ENCODE measurements at regions not wholly inside any gene's neighbourhood (a gene's known extent, or its start where the extent isn't known, plus 50 kb on each side); places are given as distances from the start of the nearest gene placed in this dataset.

DNA sequence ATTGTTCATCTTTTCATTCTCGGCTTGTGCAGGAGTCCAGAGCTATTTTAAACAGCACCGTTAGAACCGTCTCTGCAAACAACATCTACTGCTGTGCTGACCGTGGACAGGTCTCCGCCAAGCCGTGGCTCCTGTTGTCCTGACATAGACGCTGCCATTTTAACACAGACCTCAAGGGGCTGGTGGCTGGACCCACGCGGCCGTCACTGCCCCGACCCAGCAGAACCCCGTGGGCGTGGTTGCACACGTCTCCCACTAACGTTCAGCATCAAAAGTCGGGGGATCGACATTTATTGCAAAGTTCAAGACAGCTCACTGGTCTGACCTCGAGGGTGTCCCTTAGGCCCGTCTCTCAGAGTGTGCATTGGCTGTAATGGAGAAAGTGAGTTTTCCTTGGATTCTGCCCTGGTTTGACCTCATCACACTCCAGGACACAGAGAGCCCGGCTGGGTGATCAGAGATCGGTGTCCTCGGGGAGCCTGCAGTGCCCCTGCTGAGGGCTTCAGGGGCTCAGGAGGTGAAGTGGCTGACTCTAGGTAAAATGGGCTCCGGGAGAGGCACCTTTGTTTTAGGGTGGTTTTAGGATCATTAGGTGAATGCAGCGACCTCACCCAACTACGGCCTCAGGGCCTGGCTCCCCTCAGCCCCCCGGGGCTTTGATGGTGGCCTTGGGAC, 363.2 kb downstream of the THBS2 start:
- in situ Hi-C loops (cut with HindIII; ENCODE audit: low pct_ligation_motif_present, low sequenced_read_pairs) = no loop called here
- H3K27me3 ChIP-seq (replicated peaks) = no peaks in the 10 kb centered on the region
- TF ChIP-seq, protein P1, sequence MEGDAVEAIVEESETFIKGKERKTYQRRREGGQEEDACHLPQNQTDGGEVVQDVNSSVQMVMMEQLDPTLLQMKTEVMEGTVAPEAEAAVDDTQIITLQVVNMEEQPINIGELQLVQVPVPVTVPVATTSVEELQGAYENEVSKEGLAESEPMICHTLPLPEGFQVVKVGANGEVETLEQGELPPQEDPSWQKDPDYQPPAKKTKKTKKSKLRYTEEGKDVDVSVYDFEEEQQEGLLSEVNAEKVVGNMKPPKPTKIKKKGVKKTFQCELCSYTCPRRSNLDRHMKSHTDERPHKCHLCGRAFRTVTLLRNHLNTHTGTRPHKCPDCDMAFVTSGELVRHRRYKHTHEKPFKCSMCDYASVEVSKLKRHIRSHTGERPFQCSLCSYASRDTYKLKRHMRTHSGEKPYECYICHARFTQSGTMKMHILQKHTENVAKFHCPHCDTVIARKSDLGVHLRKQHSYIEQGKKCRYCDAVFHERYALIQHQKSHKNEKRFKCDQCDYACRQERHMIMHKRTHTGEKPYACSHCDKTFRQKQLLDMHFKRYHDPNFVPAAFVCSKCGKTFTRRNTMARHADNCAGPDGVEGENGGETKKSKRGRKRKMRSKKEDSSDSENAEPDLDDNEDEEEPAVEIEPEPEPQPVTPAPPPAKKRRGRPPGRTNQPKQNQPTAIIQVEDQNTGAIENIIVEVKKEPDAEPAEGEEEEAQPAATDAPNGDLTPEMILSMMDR (IDR thresholded peaks at IDR 0.05; ENCODE audit: low read depth, low read length, missing control alignments) = no peak
- no peak for DNase-seq
- H3K36me3 ChIP-seq (replicated peaks) = no peaks in the 10 kb centered on the region
- H3K27ac ChIP-seq = no peak overlapping the region
- no peak overlapping the region for H3K4me3 ChIP-seq (ENCODE audit: low read depth, low read length)

DNA sequence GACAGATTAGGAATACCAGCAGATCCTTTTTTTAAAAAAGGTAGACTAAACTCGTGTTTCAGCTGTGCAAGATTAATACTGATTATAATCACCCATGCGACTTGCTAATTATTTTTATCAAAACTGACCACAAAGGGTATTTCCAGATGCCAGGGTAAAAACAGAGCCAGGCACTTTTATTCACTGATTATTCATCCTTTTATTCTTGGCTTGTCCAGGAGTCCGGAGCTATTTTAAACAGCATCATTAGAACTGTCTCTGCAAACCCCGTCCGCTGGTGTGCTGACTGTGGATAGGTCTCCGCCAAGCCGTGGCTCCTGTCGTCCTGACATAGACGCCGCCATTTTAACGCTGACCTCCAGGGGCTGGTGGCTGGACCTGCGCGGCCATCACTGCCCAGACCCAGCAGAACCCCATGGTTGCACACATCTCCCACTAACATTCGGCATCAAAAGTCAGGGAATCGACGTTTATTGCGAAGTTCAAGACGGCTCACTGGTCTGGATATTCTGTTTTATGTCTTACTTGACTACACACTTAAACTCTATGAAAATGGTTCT, 364.8 kb downstream of the THBS2 start:
- in situ Hi-C loops (cut with HindIII; ENCODE audit: low pct_ligation_motif_present, low sequenced_read_pairs) = no loop called here
- Histone ChIP-seq H3K36me3 (replicated peaks) (no peaks in the 10 kb centered on the region), H3K27me3 (replicated peaks) (no peaks in the 10 kb centered on the region), H3K27ac (no peak overlapping the region), H3K4me3 (ENCODE audit: low read depth, low read length) (no peak overlapping the region)
- TF ChIP-seq, protein P1 (IDR thresholded peaks at IDR 0.05; ENCODE audit: low read depth, low read length, missing control alignments) = no peak
- no peak for DNase-seq

DNA sequence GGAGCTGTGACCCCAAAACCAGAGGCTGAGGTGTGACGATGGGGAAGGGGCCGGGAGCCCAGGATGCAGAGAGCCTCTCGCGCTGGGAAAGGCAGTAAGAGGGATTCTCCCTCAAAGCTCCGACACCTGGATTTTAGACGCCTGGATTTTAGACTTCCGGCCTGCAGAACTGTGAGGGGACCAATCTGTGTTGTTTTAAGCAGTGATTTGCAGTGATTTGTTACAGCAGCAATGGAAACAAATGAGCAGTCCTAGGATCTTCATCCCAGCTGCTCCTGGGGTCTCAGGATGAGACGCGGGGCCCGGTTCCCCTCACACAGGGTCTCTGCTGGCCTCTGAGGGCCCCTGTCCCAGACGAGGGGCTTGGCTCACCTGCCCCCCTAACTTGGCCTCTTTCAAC, 365.5 kb downstream of the THBS2 start:
- in situ Hi-C loops (cut with HindIII; ENCODE audit: low pct_ligation_motif_present, low sequenced_read_pairs) = no loop called here
- H3K4me3 ChIP-seq (ENCODE audit: low read depth, low read length) = no peak overlapping the region
- no peak for DNase-seq
- no peak overlapping the region for H3K27ac ChIP-seq
- TF ChIP-seq, protein P1 (IDR thresholded peaks at IDR 0.05; ENCODE audit: low read depth, low read length, missing control alignments) = no peak
- H3K27me3 ChIP-seq (replicated peaks) = no peaks in the 10 kb centered on the region
- no peaks in the 10 kb centered on the region for H3K36me3 ChIP-seq (replicated peaks)

DNA sequence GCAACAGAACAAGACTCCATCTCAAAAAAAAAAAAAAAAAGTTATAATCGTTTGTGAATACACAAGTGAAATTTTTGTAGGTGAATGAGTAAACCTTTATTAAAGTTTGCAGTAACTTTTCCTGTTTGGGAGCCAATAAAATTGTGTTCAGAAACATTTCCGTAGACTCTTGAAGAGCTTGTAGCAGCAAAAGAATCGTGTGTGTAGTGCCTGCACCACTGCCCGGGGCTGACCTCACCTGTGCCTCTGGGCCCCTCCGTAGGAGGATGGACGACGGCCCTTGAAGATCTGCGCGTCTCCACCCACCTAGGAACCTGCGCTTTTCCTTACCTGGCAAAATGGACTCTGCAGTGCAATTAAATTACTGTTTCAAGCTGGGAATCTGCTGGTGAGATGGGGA, 366.0 kb downstream of the THBS2 start:
- Histone ChIP-seq H3K36me3 (replicated peaks) (no peaks in the 10 kb centered on the region), H3K27me3 (replicated peaks) (no peaks in the 10 kb centered on the region), H3K4me3 (ENCODE audit: low read depth, low read length) (no peak overlapping the region), H3K27ac (no peak overlapping the region)
- TF ChIP-seq, protein P1 (IDR thresholded peaks at IDR 0.05; ENCODE audit: low read depth, low read length, missing control alignments) = no peak
- in situ Hi-C loops (cut with HindIII; ENCODE audit: low pct_ligation_motif_present, low sequenced_read_pairs) = no loop called here
- DNase-seq = no peak

DNA sequence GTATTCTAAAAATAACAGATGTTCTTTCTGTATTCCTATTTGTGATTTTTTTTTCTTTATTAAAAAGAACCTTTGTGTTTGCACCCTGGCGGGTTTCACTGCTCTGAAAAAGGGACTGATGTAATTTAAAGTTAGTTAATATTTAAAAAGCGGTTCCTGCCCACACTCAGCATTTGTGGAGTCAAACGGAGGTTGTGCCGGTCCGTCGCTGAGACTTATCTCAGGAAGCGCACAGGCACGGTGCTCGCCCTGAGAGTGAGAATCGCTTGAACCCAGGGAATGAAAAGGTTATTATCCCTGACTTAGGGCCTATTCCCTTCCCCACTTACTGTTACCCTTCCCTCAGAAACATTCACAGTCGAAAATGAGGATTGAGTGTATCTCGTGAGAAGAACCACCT, 366.7 kb downstream of the THBS2 start:
- no peak for DNase-seq
- TF ChIP-seq, protein P1 (IDR thresholded peaks at IDR 0.05; ENCODE audit: low read depth, low read length, missing control alignments) = no peak
- Histone ChIP-seq H3K27me3 (replicated peaks) (no peaks in the 10 kb centered on the region), H3K4me3 (ENCODE audit: low read depth, low read length) (no peak overlapping the region), H3K36me3 (replicated peaks) (no peaks in the 10 kb centered on the region), H3K27ac (no peak overlapping the region)
- in situ Hi-C loops (cut with HindIII; ENCODE audit: low pct_ligation_motif_present, low sequenced_read_pairs) = no loop called here

Measured in brain microvascular endothelial cell (primary cell).